Adrenal gland (tissue), 5 donors: ENCODE measurements at regions not wholly inside any gene's neighbourhood (a gene's known extent, or its start where the extent isn't known, plus 50 kb on each side); places are given as distances from the start of the nearest gene placed in this dataset.

Experiments
- CTCF ChIP-seq, 6 experiments: fragments of 450-650 bp in 4 of 6; fragments of 200-600 bp in 2 of 6; sonication (generic) in 1 of 6; IDR thresholded peaks; 1 replicate in 5 of 6; 2 replicates in 1 of 6; pipeline versions ENCODE4 v1.5.1 to v1.8.0; 2016 to 2021; ENCODE audit warnings: antibody characterized with exemption in 6 of 6, mild to moderate bottlenecking in 2 of 6, moderate library complexity in 1 of 6
- POLR2A ChIP-seq, 2 donors: fragments of 450-650 bp; IDR thresholded peaks; one replicate each; pipeline ENCODE4 v1.6.1; 2017; ENCODE audit warnings: antibody characterized with exemption in 2 of 2, mild to moderate bottlenecking in 2 of 2, moderate library complexity in 1 of 2
- donor health status: DM: no; HTN: no; CAD: no.

- TF ChIP-seq CTCF (IDR thresholded peaks at IDR 0.05): no peak
- no peak for TF ChIP-seq POLR2A (IDR thresholded peaks at IDR 0.05)
Measured at GRCh38 chr12:91866566-91866965, 279.1 kb downstream of the BTG1 start.
